NCI-H2081 treated with DMSO at 0.1 percent for 48 hours (cell line): ENCODE measurements at regions not wholly inside any gene's neighbourhood (a gene's known extent, or its start where the extent isn't known, plus 50 kb on each side); places are given as distances from the start of the nearest gene placed in this dataset.

Source experiments
- DNase-seq: peaks from one replicate; lab custom pipeline; 2025; lab: John Stamatoyannopoulos, UW

DNA sequence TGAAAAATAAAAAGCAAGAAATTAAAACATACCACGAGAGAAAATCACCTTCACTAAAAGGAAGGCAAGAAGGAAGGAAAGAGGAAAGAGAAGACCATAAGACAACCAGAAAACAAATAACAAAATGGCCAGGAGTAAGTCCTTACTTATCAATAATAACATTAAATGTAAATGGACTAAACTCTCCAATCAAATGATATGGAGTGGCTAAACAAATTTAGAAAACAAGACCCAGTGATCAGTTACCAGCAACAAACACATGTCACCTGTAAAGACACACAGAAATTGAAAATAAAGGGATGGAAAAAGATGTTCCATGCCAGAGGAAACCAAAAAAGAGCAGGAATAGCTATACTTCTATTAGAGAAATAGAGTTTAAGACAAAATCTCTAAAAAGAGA is 85.0 kb upstream of the SLC38A4 start:
- no peak for DNase-seq

DNA sequence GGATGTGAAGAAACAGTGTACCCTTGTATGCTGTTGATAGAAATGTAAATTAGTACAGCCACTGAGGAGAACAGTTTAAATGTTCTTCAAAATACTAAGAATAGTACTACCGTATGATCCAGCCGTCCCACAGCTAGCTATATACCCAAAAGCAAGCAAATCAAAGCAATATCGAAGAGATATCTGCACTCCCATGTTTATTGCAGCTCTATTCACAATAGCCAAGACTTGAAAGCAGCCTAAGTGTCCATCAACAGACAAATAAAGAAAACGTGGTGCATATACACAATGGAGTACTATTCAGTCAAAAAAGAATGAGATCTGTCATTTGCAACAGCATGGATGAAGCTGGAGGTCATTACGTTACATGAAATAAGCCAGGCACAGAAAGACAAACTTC is 88.5 kb upstream of the SLC38A4 start:
- DNase-seq, result no peak

GRCh38 chr12:46915082-46915481 is 89.3 kb upstream of the SLC38A4 start:
- DNase-seq, result no peak

- no peak for DNase-seq
Observed at GRCh38 chr12:46915836-46916235, 90.0 kb upstream of the SLC38A4 start.

GRCh38 chr12:46916796-46917419 is 91.1 kb upstream of the SLC38A4 start:
- DNase-seq, result no peak

- no peak for DNase-seq
Observed at GRCh38 chr12:46917821-46918220, 92.0 kb upstream of the SLC38A4 start.

DNA sequence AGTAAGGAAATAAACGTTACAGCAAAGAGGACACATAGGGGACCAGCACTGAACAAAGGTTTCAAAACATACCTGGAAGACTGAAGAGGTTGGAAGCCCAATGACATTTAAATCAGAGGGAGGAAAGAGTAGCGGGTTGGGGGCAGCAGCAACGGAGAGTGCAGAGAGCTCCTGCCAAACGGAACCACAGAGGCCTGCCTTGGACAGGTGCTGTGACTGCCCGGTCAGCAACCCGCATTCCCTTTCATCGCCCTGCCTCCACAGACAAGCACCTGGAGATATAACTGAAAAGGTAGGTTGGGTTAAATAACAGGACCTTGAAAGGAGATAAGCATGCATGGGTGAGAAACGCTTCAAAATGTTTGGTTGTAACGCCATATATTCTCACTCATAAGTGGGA is 92.8 kb upstream of the SLC38A4 start:
- no peak for DNase-seq

- DNase-seq, result no peak
Observed at GRCh38 chr12:46919666-46920400, 94.0 kb upstream of the SLC38A4 start.

DNA sequence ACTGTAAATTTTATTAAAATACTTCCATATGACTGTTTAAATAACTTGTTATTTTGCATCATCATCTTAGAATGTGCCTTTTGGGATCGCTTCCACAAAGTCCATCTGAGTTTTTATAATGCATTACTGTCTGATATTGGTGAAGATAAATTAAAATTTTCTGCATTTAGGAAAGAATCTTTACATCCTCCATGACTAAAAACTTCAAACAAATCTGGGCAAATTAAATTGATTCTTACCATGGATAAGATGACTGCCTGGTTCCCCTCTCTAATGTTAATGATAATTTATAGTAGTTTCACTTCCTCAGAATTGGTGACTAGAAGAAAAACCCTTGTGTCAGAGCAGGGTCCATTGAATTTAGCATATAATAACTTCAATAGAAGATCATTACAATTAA is 94.7 kb upstream of the SLC38A4 start:
- no peak for DNase-seq

GRCh38 chr12:46921048-46921763 is 95.4 kb upstream of the SLC38A4 start:
- DNase-seq, result no peak

DNA sequence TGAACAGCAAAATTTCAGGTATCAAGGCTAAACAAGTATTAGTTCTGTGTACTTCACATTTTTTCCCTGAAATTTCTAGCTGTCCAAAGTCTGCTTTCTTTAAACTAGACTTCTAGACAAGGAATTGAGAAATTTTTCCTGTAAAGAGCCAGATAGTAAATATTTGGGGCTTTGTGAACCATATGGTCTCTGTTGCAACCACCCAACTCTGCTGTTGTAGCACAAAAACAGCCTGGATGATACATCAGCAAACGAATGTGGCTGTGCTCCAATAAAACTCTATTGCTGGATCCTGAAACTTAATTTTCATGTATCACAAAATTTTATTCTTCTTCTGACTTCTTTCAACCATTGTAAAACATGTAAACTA is 96.0 kb upstream of the SLC38A4 start:
- DNase-seq, result no peak

GRCh38 chr12:46926526-46926925 is 100.7 kb upstream of the SLC38A4 start:
- DNase-seq, result no peak

DNA sequence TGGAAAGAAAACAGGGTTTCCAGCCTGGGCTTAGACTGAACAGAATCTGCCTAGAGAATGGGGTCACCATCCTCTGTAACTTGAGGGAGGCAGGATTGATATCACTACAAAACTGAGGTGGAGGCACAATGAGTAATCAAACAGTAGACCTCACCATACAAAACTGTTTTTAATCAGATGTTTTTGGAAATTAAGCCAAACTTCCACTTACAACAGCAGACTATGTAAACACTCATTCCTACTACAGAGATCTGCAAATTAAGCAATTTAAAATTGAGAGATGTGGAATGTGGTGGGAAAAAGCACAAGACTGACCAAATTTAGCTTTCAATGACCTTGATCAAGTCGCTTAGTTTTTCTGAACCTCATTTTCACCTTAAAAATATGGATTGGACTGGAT is 104.3 kb upstream of the SLC38A4 start:
- no peak for DNase-seq

DNA sequence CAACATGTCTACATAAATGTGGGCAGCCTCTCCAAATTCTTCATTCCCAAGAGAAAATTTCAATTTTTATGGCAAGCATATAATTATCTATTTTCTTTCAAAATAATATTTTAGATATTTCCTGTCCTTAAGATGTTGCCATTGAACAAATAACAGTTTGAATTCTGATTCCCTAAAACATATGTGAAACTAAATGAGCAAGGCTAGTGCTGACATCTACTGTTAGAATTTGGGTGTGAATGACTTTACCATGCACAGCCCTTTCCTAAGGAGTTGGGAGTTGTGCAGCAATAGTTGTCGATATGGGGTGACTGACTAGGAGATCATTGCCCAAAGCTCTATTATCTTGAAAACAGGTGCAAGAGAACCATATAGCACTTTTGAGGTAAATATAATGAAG is 108.2 kb upstream of the SLC38A4 start:
- no peak for DNase-seq

GRCh38 chr12:46934374-46935111 is 108.7 kb upstream of the SLC38A4 start:
- no peak for DNase-seq

DNA sequence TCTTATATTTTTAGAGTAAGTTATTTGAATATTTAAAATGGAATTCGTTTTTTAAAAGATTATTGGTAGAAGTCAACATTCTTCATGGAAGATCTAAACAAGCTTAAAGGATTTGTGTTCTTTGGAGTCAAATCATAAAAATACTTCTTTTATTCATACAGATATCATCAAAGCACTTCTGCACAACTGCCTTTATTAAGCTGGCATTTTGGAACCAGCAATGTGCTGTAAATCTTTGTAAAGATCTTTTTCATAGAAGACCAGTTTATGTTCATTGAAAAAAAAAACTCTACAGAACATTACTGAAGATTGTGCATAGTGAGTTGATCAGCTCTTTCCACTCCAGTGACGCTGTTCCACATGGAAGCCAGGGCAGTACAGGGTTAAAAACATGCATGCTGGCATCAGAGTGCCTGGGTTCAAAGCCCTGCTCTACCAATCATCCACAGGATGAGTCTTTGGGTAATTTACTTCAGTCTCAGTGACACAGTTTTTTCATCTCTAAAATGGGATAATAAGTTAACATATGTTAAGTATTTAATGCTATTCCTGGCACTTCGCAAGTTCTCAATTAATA is 109.6 kb upstream of the SLC38A4 start:
- no peak for DNase-seq

- DNase-seq, result no peak
Observed at GRCh38 chr12:46936042-46936441, 110.2 kb upstream of the SLC38A4 start.

GRCh38 chr12:46938071-46938678 is 112.4 kb upstream of the SLC38A4 start:
- no peak for DNase-seq

DNA sequence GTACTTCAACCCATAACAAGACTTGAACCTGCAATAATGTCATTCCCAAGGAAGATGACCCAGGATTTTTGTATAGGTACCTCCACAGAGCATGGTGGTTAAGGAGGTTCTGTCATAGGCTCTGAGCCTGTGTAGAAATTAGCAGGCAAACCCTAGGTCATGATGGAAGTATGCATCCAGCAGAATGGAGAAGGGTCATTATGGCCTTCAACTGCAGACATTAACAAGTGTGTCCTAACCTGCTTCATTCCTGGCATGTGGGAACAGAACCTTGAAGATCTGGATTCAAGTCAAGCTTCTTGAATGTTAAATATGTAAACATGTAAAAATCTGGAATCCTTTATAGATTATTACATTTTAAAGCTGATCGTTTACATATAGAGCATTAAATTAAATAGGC is 116.2 kb upstream of the SLC38A4 start:
- no peak for DNase-seq

DNA sequence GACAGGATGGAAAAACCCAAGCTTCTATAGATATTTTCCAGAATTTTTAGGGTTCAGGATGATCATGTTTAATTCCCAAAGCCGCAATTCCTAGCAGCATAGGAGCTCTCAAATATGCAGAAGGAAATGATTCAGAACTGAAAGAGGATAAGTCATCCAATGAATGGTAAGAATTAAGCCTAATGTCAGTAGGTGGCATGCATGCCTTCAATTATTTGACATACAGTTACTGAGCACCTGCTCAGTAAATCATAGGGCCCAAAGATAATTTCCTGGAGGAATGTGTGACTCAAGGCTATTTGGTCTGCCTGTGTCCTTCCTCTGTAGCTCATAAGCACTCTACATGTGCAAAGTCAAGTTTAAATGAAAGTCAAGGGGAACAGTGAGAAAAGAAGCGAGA is 116.8 kb upstream of the SLC38A4 start:
- no peak for DNase-seq

DNA sequence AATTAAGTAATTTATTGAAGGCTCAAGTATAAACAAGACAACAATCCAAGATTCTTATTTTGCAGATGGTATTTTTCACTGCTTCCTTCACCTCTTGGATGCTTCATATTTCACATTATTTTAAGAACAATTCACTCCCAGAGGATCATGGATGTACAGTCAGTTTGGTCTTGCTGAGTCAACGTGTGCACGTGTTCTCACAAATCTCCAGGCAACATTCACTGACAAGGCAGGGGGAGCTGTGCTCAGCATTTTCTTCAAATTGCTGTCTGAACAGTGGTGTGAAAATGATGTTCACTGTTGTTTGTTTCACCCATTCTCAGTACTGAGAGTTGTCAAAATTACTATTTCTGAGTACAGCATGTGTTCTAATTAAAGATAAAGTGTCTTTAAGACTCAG is 118.3 kb upstream of the SLC38A4 start:
- no peak for DNase-seq

DNA sequence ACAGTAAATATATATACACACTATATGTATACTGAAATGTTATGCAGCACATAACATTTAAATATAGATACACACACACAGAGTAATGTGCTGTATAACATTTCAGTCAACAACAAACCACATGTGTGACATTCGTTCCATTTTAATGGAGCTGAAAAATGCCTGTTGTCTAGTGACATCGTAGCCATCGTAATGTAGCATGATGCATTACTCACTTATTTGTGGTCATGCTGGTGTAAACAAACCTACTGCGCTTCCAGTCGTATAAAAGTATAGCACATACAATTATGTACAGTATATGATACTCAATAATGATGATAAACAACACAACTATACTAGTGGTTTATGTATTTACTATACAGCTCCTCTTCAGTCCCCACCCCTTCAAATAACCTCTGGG is 119.0 kb upstream of the SLC38A4 start:
- DNase-seq, result no peak
